NCI-H510A treated with DMSO at 0.1 percent for 48 hours (cell line): ENCODE measurements at regions not wholly inside any gene's neighbourhood (a gene's known extent, or its start where the extent isn't known, plus 50 kb on each side); places are given as distances from the start of the nearest gene placed in this dataset.
"Not testable (repeated sequence)": the region's sequence is repeated elsewhere in the genome, so short reads cannot be mapped to it uniquely, and the experiment has no call there.

Experiments
- DNase-seq: peaks from one replicate; lab custom pipeline; 2025; lab: John Stamatoyannopoulos, UW

DNA sequence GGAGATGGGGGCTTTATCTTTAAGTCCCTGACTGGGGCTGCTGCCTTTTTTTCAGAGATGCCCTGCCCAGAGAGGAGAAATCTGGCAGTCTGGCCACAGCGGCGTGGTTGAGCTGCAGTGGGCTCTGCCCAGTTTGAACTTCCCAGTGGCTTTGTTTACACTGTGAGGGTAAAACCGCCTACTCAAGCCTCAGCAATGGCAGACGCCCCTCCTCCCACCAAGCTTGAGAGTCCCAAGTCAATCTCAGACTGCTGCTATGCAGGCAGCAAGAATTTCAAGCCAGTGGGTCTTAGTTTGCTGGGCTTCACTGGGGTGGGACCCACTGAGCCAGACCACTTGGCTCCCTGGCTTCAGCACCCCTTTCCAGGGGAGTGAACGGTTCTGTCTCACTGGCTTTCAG, 76.4 kb upstream of the DNAJC1 start:
- DNase-seq = not testable (repeated sequence)

DNA sequence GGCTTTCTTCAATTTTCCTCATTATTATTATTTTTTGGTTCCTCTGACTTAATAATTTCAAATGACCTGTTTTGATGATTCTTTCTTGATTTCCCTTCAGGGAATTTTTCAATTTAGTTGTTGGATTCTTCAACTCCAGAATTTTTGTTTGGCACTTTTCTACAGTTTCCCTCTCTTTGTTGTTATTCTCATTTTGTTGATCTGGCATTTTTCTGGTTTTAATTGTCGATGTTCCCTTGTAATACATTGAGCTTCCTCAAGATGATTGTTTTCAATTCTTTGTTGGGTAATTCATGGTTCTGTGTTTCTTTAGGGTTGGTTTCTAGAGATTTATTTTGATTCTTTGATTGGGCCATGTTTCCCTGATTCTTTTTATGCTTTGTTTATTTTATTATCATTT, 67.8 kb upstream of the DNAJC1 start:
- no peak for DNase-seq

DNA sequence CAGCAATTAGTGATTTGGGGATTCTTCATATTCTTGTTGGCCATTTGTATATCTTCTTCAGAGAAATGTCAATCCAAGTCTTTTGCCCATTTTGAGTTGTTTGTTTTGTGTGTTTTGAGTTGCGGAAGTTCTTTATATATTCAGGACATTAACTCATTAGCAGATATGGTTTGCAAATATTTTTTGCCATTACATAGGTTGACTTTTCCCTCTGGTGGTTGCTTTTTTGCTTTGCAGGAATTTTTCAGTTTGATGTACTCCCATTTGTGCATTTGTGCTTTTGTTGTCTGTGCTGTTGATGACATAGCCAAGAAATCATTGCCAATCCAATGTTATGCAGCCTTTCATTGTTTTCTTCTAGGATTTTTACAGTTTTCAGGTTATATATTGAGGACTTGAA, 63.6 kb upstream of the DNAJC1 start:
- DNase-seq = no peak

DNA sequence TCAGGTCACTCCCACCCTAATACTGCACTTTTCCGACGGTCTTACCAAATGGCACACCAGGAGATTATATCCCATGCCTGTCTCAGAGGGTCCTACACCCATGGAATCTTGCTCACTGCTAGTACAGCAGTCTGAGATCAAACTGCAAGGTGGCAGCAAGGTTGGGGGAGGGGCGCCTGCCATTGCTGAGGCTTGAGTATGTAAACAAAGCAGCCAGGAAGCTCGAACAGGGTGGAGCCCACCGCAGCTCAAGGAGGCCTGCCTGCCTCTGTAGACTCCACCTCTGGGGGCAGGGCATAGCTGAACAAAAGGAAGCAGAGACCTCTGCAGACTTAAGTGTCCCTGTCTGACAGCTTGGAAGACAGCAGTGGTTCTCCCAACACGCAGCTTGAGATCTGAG, 57.5 kb upstream of the DNAJC1 start:
- DNase-seq = not testable (repeated sequence)

DNA sequence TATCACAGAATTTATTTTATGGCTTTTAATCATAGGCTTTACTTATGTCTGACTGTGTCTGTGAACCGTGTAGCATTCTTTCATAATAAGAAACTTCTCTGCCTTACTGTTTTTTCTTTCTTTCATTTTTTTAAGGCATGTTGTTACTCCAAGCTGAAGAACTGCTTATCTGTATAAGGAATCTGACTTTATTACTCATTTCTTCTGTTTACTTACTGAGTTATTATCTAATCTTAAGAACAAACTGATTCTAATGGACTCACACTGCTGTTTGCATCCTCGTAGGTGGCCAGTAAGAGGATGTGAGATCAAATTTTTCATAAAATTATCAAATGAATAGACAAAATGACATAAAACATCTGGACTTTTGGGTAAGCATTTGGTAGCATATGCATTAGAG, 54.7 kb upstream of the DNAJC1 start:
- DNase-seq = no peak

DNA sequence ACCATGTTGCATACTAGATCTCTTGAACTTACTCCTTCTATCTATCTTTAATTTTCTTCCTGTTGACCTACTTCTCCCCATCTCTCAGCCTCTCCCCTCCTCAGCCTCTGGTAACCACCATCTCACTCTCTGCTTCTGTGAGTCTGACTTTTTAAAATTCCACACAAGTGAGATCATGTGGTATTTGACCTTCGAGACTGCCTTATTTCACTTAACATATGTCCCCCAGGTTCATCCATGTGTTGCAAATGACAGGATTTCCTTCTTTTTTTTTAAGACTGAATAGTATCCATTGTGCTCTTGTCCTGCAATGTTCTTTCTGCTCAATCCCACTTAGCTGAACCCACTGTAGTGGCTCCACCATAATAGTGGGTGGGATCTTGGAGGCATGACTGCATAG, 51.4 kb upstream of the DNAJC1 start:
- DNase-seq = no peak
